NCI-H748 treated with DMSO at 0.1 percent for 48 hours (cell line): ENCODE measurements at regions not wholly inside any gene's neighbourhood (a gene's known extent, or its start where the extent isn't known, plus 50 kb on each side); places are given as distances from the start of the nearest gene placed in this dataset.

Source experiments
- DNase-seq: peaks from one replicate; lab custom pipeline; 2025; lab: John Stamatoyannopoulos, UW

DNA sequence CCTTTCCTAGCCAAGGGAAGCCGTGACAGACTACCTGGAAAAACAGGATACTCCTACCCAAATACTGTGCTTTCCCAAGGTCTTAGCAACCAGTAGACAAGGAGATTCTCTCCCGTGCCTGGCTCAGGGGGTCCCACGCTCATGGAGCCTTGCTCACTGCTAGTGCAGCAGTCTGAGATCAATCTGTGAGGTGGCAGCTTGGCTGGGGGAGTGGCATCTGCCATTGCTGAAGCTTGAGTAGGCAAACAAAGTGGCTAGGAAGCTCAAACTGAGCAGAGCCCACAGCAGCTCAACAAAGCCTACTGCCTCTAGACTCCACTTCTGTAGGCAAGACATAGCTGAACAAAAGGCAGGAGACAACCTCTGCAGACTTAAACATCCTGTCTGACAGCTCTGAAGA is 177.1 kb downstream of the PARM1 start:
- no peak for DNase-seq

- DNase-seq = no peak
Observed at GRCh38 chr4:75107755-75108612, 175.1 kb downstream of the PARM1 start.

DNA sequence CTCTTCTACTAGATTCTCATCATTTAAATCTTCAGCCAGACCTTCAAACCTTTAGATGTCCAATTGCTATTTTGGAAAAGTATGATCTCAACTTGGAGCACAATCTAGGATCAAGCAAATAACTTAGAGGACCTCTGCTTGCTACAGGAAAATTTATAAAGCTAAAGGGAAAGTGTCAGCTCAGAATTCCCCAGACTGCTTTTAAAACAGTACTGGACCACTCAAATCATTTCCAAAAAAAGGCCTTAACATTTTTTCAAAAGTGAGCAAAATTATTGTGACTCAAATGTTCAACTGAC is 169.8 kb downstream of the PARM1 start:
- DNase-seq = no peak

DNA sequence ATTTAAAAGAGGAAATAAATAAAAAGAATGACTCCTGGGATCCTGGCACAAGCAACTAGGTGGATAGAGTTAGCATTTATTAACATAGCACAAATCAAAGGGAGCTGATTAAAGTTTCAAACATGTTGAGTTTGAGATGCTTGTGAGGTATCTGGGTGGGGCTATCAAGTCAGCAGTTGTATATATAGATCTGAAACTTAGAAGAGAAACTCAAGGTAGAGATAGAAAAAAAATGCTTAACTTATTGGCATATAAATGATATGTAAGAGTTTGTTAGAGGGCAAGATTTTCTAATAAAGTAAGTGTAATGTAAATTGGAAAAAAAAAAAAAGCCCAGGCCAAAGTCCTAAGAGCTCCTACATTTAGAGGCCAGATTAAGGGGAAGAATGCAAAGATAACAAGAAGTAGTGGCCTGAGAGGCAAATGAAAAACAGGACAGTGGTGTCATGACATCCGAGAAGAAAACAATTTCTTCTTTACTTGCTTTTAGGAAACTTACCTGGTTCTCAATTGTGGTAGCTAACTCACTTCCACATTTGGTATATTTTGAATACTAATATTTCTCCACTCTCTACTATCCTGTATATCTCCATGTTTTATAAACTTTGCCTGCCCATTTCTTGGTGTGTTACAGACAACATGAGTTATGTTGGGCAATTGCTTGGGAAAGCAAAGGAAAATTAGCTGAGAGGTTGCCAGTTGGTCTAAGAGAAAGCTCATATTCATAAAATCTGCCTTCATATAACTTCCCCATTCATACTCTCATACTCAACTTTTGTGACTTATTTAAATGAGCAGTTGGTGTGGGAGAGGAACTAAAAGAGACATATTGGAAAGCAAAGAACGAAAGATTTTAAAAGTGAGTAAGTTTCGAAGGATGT is 169.2 kb downstream of the PARM1 start:
- no peak for DNase-seq
